Caco-2 (cell line): ENCODE measurements at regions not wholly inside any gene's neighbourhood (a gene's known extent, or its start where the extent isn't known, plus 50 kb on each side); places are given as distances from the start of the nearest gene placed in this dataset.

Source experiments
- BruUV-seq: library from RNA; stranded (reverse); fragments of 400-500 nt; replicated peaks from 2 replicates; lab custom pipeline; 2021; lab: Mats Ljungman, UMichigan
- CTCF ChIA-PET: fragments of 300-600 bp; sonication (Branson Sonifier 250); formaldehyde crosslinking; loops from one replicate; lab custom pipeline; 2022; ENCODE audit warnings: antibody characterized with exemption; lab: Charles Lee
- POLR2A ChIA-PET: fragments of 300-600 bp; sonication (Branson Sonifier 250); formaldehyde crosslinking; loops from one replicate; lab custom pipeline; 2022; ENCODE audit warnings: antibody characterized with exemption; lab: Charles Lee
- DNase-seq, 2 experiments: peaks; one replicate each; pipeline versions ENCODE4 v3.0.0 to v3.0.0-alpha.2; 2020 to 2022
- H3K27me3 ChIP-seq: replicated peaks from 2 replicates; pipeline ENCODE4 v1.6.0; 2011; ENCODE audit warnings: low read length; ENCODE audit not compliant: control insufficient read depth, insufficient read depth
- H3K36me3 ChIP-seq: 2 replicates; pipeline ENCODE4 v1.5.1; 2011; ENCODE audit warnings: low read length; ENCODE audit not compliant: control insufficient read depth, insufficient read depth
- H3K4me1 ChIP-seq: fragments of 250-450 bp; sonication (Bioruptor Pico); 2 replicates; pipeline ENCODE4 v1.5.1; 2020; ENCODE audit warnings: mild to moderate bottlenecking
- H3K4me3 ChIP-seq: 2 replicates; pipeline ENCODE4 v1.5.1; 2011; ENCODE audit warnings: low read depth, mild to moderate bottlenecking, control low read depth, low read length
- H3K9me3 ChIP-seq: fragments of 250-450 bp; sonication (Bioruptor Pico); 2 replicates; pipeline ENCODE4 v1.5.1; 2020; ENCODE audit warnings: mild to moderate bottlenecking, moderate library complexity
- H3K27ac Mint-ChIP-seq: one replicate; pipeline ENCODE4 v1.8.0; 2022; ENCODE audit warnings: mixed read lengths; ENCODE audit not compliant: unreplicated experiment
- H3K27me3 Mint-ChIP-seq: one replicate; pipeline ENCODE4 v1.8.0; 2022; ENCODE audit warnings: mixed read lengths; ENCODE audit not compliant: insufficient read depth, unreplicated experiment
- H3K36me3 Mint-ChIP-seq: one replicate; pipeline ENCODE4 v1.8.0; 2022; ENCODE audit warnings: mild to moderate bottlenecking, mixed read lengths; ENCODE audit not compliant: insufficient read depth, unreplicated experiment
- H3K4me1 Mint-ChIP-seq: one replicate; pipeline ENCODE4 v1.8.0; 2022; ENCODE audit warnings: low read depth, mixed read lengths; ENCODE audit not compliant: unreplicated experiment
- H3K4me3 Mint-ChIP-seq: one replicate; pipeline ENCODE4 v1.8.0; 2022; ENCODE audit warnings: mild to moderate bottlenecking, moderate library complexity, mixed read lengths; ENCODE audit not compliant: unreplicated experiment
- H3K9me3 Mint-ChIP-seq: one replicate; pipeline ENCODE4 v1.8.0; 2022; ENCODE audit warnings: mixed read lengths; ENCODE audit not compliant: unreplicated experiment
- intact Hi-C: fragments of 100-400 bp; cut with micrococcal nuclease; formaldehyde crosslinking; loops from one replicate; pipeline ENCODE4 v1.10.0; 2022; ENCODE audit not compliant: unreplicated experiment
- TF ChIP-seq, protein P1 (sequence below), 2 experiments: fragments of 200-600 bp in 1 of 2; IDR thresholded peaks; 1 replicate in 1 of 2; 2 replicates in 1 of 2; pipeline versions ENCODE4 v1.5.1 to v1.8.0; 2011 to 2022; ENCODE audit warnings: antibody characterized with exemption in 1 of 2, control low read depth in 1 of 2, inconsistent platforms in 1 of 2, low read depth in 1 of 2, low read length in 1 of 2, mild to moderate bottlenecking in 1 of 2, moderate library complexity in 1 of 2; ENCODE audit not compliant: insufficient read depth in 1 of 2, severe bottlenecking in 1 of 2, unreplicated experiment in 1 of 2

DNA sequence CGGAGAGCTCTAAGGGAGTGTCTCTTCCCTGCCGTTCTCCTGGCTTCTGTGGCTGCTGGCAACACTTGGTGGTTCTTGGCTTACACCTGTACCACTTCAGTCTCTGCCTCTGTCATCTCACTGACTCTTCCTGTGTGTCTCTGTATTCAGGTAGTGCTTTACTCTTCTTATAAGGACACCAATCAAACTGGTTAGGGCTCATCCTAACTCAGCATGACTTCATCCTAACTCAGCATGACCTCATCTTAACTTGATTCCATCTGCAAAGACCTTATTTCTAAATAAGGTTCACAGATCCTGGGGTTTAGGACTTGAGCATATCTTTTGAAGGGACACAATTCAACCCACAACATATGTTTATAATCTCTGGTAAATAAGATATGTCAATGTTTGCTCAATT, 51.6 kb upstream of the DSEL start:
- Histone ChIP-seq H3K4me1 (no peaks in the 10 kb centered on the region), H3K4me3 (no peak overlapping the region), H3K36me3 (no peaks in the 10 kb centered on the region), H3K9me3 (no peaks in the 10 kb centered on the region), H3K27me3 (no peaks in the 10 kb centered on the region)
- no TSS peak for BruUV-seq
- intact Hi-C loops = no loop called here
- peaks cover 6% of the 10 kb centered on the region for H3K27me3 Mint-ChIP-seq
- no peaks in the 10 kb centered on the region for H3K4me1 Mint-ChIP-seq
- no peaks in the 10 kb centered on the region for H3K9me3 Mint-ChIP-seq
- TF ChIP-seq, protein P1, sequence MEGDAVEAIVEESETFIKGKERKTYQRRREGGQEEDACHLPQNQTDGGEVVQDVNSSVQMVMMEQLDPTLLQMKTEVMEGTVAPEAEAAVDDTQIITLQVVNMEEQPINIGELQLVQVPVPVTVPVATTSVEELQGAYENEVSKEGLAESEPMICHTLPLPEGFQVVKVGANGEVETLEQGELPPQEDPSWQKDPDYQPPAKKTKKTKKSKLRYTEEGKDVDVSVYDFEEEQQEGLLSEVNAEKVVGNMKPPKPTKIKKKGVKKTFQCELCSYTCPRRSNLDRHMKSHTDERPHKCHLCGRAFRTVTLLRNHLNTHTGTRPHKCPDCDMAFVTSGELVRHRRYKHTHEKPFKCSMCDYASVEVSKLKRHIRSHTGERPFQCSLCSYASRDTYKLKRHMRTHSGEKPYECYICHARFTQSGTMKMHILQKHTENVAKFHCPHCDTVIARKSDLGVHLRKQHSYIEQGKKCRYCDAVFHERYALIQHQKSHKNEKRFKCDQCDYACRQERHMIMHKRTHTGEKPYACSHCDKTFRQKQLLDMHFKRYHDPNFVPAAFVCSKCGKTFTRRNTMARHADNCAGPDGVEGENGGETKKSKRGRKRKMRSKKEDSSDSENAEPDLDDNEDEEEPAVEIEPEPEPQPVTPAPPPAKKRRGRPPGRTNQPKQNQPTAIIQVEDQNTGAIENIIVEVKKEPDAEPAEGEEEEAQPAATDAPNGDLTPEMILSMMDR (IDR thresholded peaks at IDR 0.05; ENCODE audit: insufficient read depth in 1 of 2, low read depth in 1 of 2, low read length in 1 of 2, severe bottlenecking in 1 of 2, unreplicated experiment in 1 of 2) = no peak
- no peak overlapping the region for H3K4me3 Mint-ChIP-seq
- DNase-seq = no peak
- H3K36me3 Mint-ChIP-seq = no peaks in the 10 kb centered on the region
- no peak overlapping the region for H3K27ac Mint-ChIP-seq
- POLR2A ChIA-PET = no interaction called here
- CTCF ChIA-PET = no interaction called here
